ENCODE measurements at regions not wholly inside any gene's neighbourhood (a gene's known extent, or its start where the extent isn't known, plus 50 kb on each side); places are given as distances from the start of the nearest gene placed in this dataset.

DNA sequence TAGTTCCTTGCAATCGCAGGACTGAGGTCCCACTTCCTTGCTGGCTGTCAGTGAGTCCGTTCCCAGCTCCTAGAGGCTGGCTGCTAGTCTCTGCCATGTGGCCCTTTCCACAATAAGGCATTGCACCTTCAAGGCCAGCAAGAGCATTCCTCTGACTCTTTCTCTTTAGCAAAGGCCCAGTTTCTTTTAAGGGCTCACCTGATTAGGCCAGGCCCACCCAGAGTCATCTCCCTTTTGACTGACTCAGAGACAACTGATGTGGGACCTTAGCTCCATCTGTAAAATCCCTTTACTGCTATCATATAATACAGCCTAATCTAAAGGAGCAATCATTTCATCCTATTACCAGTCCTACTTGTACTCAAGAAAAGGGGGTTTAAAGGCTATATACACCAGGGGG lies 278.2 kb downstream of the SLC4A3 start:
- TF ChIP-seq, protein P1, sequence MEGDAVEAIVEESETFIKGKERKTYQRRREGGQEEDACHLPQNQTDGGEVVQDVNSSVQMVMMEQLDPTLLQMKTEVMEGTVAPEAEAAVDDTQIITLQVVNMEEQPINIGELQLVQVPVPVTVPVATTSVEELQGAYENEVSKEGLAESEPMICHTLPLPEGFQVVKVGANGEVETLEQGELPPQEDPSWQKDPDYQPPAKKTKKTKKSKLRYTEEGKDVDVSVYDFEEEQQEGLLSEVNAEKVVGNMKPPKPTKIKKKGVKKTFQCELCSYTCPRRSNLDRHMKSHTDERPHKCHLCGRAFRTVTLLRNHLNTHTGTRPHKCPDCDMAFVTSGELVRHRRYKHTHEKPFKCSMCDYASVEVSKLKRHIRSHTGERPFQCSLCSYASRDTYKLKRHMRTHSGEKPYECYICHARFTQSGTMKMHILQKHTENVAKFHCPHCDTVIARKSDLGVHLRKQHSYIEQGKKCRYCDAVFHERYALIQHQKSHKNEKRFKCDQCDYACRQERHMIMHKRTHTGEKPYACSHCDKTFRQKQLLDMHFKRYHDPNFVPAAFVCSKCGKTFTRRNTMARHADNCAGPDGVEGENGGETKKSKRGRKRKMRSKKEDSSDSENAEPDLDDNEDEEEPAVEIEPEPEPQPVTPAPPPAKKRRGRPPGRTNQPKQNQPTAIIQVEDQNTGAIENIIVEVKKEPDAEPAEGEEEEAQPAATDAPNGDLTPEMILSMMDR (IDR thresholded peaks at IDR 0.05 in 4 of 5, conservative IDR thresholded peaks at IDR 0.05 in 1 of 5), result no peak
- no peak for TF ChIP-seq POLR2A (IDR thresholded peaks at IDR 0.05)

Data from gastrocnemius medialis (tissue), 4 donors.